Cardiac muscle cell (in vitro differentiated cells and primary cell): ENCODE measurements at regions not wholly inside any gene's neighbourhood (a gene's known extent, or its start where the extent isn't known, plus 50 kb on each side); places are given as distances from the start of the nearest gene placed in this dataset.
"Not testable (repeated sequence)": the region's sequence is repeated elsewhere in the genome, so short reads cannot be mapped to it uniquely, and the experiment has no call there.

ENCODE experiments used
- DNase-seq, 2 donors: peaks; one replicate each; pipeline versions ENCODE4 v3.0.0 to v3.0.0-alpha.2; 2010 to 2017; ENCODE audit warnings: low read depth in 1 of 2, low spot score in 1 of 2
- H3K27ac ChIP-seq: fragments of 200-600 bp; sonication (generic); 2 replicates; pipeline ENCODE4 v1.5.1; 2016
- H3K27me3 ChIP-seq: fragments of 200-600 bp; sonication (generic); 2 replicates; pipeline ENCODE4 v1.6.0; 2016; ENCODE audit warnings: control low read depth
- H3K36me3 ChIP-seq: fragments of 200-600 bp; sonication (generic); 2 replicates; pipeline ENCODE4 v1.5.1; 2016; ENCODE audit warnings: control low read depth
- H3K4me1 ChIP-seq: fragments of 200-600 bp; sonication (generic); 2 replicates; pipeline ENCODE4 v1.8.1; 2017; ENCODE audit warnings: low read depth, mild to moderate bottlenecking, mixed run types
- H3K4me3 ChIP-seq: fragments of 200-600 bp; sonication (generic); 2 replicates; pipeline ENCODE4 v1.5.1; 2016; ENCODE audit warnings: mild to moderate bottlenecking
- H3K9me3 ChIP-seq: fragments of 200-600 bp; sonication (generic); 2 replicates; pipeline ENCODE4 v1.5.1; 2017; ENCODE audit warnings: low read depth, mild to moderate bottlenecking, control low read depth
- TF ChIP-seq, protein P1 (sequence below): IDR thresholded peaks from 2 replicates; pipeline ENCODE4 v1.5.1; 2012; ENCODE audit warnings: low read depth, mild to moderate bottlenecking, low read length

DNA sequence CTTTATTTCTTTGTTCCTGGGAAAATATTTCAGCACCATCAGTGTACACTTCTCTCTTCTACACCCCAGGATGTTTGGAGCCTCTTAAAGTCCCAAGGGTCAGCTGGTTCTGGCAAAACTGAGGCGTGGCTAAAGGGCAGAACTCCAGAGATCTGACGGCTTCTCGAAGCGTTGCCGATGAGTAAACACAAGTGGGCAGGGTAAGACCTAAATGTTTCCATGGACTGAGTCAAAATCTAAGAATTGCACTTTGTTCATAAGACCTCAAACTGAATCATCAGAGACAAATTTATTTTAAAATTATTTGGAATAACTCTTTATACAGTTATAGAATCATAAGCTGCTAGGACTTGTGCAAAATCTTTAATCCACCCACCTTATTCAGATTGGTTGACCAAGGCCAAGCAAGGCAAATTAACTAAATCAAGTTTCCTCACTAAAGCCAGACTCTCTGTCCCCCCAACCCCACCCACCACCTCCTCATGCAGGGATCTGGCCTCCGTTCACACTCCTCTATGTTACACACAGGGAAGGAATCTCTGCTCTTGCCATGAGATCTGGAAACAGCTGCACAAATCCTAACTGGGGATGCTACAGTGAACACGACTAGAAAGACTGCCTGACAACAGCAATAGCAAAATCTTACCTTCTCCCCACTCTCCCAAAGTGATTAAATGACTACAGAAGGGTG, 342.6 kb upstream of the KLHL29 start:
- Histone ChIP-seq H3K27ac (no peak overlapping the region), H3K4me3 (no peak overlapping the region), H3K4me1 (peaks cover 20% of the 10 kb centered on the region), H3K9me3 (no peaks in the 10 kb centered on the region), H3K27me3 (no peaks in the 10 kb centered on the region), H3K36me3 (no peaks in the 10 kb centered on the region)
- TF ChIP-seq, protein P1, sequence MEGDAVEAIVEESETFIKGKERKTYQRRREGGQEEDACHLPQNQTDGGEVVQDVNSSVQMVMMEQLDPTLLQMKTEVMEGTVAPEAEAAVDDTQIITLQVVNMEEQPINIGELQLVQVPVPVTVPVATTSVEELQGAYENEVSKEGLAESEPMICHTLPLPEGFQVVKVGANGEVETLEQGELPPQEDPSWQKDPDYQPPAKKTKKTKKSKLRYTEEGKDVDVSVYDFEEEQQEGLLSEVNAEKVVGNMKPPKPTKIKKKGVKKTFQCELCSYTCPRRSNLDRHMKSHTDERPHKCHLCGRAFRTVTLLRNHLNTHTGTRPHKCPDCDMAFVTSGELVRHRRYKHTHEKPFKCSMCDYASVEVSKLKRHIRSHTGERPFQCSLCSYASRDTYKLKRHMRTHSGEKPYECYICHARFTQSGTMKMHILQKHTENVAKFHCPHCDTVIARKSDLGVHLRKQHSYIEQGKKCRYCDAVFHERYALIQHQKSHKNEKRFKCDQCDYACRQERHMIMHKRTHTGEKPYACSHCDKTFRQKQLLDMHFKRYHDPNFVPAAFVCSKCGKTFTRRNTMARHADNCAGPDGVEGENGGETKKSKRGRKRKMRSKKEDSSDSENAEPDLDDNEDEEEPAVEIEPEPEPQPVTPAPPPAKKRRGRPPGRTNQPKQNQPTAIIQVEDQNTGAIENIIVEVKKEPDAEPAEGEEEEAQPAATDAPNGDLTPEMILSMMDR = no peak
- DNase-seq = no peak

DNA sequence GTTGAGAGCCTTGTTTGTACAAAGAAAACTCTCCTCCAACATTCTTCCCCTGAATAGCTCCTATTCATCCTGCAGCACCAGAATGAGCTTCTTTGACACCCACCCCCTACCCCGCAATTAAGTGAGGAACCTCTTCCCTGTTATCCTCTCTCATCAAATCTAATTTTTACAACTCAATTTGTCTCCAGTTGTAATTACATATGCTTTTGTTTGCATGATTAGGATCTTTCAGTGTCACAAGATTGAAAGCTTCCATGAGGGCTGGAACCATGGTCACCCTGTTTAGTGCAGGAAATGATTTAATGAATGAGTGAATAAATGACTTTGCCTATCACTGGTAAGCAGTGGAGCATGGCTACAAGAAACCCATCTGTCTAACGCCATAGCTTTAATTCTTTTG, 334.6 kb upstream of the KLHL29 start:
- Histone ChIP-seq H3K4me3 (no peak overlapping the region), H3K36me3 (no peaks in the 10 kb centered on the region), H3K27me3 (no peaks in the 10 kb centered on the region), H3K4me1 (no peaks in the 10 kb centered on the region), H3K9me3 (no peaks in the 10 kb centered on the region), H3K27ac (no peak overlapping the region)
- no peak for DNase-seq
- TF ChIP-seq, protein P1 = no peak

DNA sequence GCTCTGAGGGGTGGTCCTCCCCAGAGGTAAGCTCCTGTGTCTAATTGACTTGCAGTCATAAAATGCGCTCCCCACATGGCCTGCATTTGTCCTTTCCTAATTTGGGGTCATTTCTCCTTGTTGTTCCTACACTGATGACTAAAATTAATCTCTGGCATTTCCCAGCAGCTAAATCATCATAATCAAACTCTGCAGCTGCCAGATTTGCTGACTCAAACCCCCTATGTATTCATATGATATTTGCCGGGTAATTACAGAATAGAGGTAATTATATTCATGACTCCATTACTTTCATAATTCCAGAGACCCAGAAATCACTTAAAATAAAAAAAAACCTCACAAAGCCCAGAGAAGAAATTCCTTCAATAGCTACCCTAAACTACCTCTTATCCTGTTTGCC, 331.4 kb upstream of the KLHL29 start:
- TF ChIP-seq, protein P1 = no peak
- H3K36me3 ChIP-seq = no peaks in the 10 kb centered on the region
- H3K4me1 ChIP-seq = no peaks in the 10 kb centered on the region
- DNase-seq = no peak
- H3K4me3 ChIP-seq = no peak overlapping the region
- no peaks in the 10 kb centered on the region for H3K9me3 ChIP-seq
- H3K27ac ChIP-seq = no peak overlapping the region
- no peaks in the 10 kb centered on the region for H3K27me3 ChIP-seq

DNA sequence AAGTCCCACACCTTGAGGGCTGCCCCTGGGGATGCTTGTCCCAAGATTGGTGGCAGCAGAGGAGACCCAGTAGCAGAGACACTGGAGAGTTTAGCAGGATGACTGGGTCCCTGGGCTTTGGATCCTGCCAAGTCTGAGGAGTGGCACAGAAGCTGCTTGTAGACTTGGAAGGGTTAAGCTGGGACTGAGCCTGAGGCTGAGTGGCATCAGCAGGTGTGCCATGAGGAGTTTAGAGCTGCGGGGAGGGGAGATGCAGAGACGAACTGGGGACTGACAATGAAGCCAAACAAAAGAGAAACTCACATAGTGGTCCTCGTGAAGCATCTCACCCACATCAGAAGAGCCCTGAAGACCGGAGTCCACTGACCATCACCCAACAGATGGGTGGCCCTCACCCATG, 329.7 kb upstream of the KLHL29 start:
- Histone ChIP-seq H3K27ac (no peak overlapping the region), H3K4me1 (no peaks in the 10 kb centered on the region), H3K36me3 (no peaks in the 10 kb centered on the region), H3K4me3 (no peak overlapping the region), H3K9me3 (no peaks in the 10 kb centered on the region), H3K27me3 (peaks cover 9% of the 10 kb centered on the region)
- TF ChIP-seq, protein P1 = no peak
- DNase-seq = no peak

DNA sequence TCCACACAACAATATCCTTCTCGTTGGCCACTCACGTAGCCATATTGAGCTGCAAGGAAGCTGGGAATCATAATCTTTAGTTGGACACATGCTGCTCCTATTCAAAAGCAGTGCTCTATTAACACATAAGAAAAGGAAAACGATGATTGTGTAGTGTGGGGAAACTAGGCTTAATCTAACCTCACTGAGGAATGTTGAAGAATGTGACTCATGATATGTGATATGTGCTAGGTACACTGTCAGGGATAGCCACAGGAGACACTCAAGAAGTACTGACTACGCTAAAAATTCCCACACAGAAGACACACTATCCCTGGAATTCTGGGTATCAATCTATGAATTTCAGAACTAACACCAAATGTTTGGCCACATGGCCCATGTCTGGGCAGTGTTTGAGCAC, 328.1 kb upstream of the KLHL29 start:
- not testable (repeated sequence) for H3K4me1 ChIP-seq, H3K4me3 ChIP-seq, H3K27me3 ChIP-seq, H3K36me3 ChIP-seq, H3K9me3 ChIP-seq, H3K27ac ChIP-seq, DNase-seq

DNA sequence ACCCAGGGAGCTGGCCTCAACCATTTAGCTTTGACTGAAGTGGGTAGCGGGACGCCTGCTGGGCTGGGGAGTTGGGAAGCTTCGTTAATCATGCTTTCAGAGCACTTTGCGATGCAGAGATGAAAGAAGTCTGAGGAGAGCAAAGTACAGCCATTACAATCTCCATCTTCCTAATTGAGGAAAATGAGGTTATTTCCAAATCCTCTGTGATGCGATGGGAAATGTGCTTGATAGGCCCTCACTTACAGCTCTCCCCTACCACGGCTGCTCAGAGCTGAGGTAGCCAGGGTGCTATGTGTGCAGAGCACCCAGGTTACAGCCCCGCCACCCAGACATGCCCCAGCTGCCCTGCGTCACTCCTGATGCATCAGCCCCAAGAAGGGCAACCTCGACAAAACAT, 326.5 kb upstream of the KLHL29 start:
- H3K9me3 ChIP-seq = no peaks in the 10 kb centered on the region
- no peaks in the 10 kb centered on the region for H3K36me3 ChIP-seq
- DNase-seq = no peak
- H3K4me1 ChIP-seq = no peaks in the 10 kb centered on the region
- peaks cover 9% of the 10 kb centered on the region for H3K27me3 ChIP-seq
- H3K4me3 ChIP-seq = no peak overlapping the region
- no peak overlapping the region for H3K27ac ChIP-seq
- TF ChIP-seq, protein P1 = no peak
